WTC11 (cell line): ENCODE measurements at regions not wholly inside any gene's neighbourhood (a gene's known extent, or its start where the extent isn't known, plus 50 kb on each side); places are given as distances from the start of the nearest gene placed in this dataset.

Experiments used
- ATAC-seq: fragments of 200-7000 bp; cut with Tn5 transposase; 2 replicates; pipeline ENCODE4 v1.10.0; 2021; ENCODE audit warnings: mild to moderate bottlenecking, moderate library complexity
- CTCF ChIA-PET: fragments of 300-600 bp; sonication (Branson Sonifier 250); formaldehyde crosslinking; loops from one replicate; lab custom pipeline; 2021; ENCODE audit warnings: antibody characterized with exemption; lab: Charles Lee
- POLR2A ChIA-PET: fragments of 350-600 bp; sonication (Branson Sonifier 250); formaldehyde crosslinking; loops from one replicate; lab custom pipeline; 2021; ENCODE audit warnings: antibody characterized with exemption; lab: Charles Lee
- DNase-seq: peaks from one replicate; pipeline ENCODE4 v3.0.0; 2021; ENCODE audit warnings: low spot score
- H3K27ac Mint-ChIP-seq: 2 replicates; pipeline ENCODE4 v1.8.0; 2021; ENCODE audit warnings: mixed read lengths
- H3K27me3 Mint-ChIP-seq: 2 replicates; pipeline ENCODE4 v1.8.0; 2021; ENCODE audit warnings: low read depth, mild to moderate bottlenecking, moderate library complexity, mixed read lengths
- H3K36me3 Mint-ChIP-seq: 2 replicates; pipeline ENCODE4 v1.8.0; 2021; ENCODE audit warnings: mixed read lengths
- H3K4me1 Mint-ChIP-seq: 2 replicates; pipeline ENCODE4 v1.8.0; 2022; ENCODE audit warnings: mixed read lengths
- H3K4me3 Mint-ChIP-seq: 2 replicates; pipeline ENCODE4 v1.8.0; 2021; ENCODE audit warnings: mild to moderate bottlenecking, moderate library complexity, mixed read lengths
- H3K9me3 Mint-ChIP-seq: 2 replicates; pipeline ENCODE4 v1.8.0; 2021; ENCODE audit warnings: mixed read lengths
- CTCF ChIP-seq: fragments of 200-600 bp; IDR thresholded peaks from 2 replicates; pipeline ENCODE4 v1.8.0; 2022; ENCODE audit warnings: antibody characterized with exemption
- E2F1 ChIP-seq: sonication (generic); formaldehyde crosslinking; IDR thresholded peaks from 2 replicates; pipeline ENCODE4 v1.8.0; 2022; ENCODE audit warnings: mild to moderate bottlenecking, missing genetic modification reagents
- E2F5 ChIP-seq: sonication (generic); formaldehyde crosslinking; IDR thresholded peaks from 2 replicates; pipeline ENCODE4 v1.8.1; 2022; ENCODE audit warnings: mild to moderate bottlenecking, moderate library complexity, missing genetic modification reagents
- ELF4 ChIP-seq: sonication (generic); formaldehyde crosslinking; IDR thresholded peaks from 2 replicates; pipeline ENCODE4 v1.8.1; 2022; ENCODE audit warnings: low read depth, mild to moderate bottlenecking, moderate library complexity, missing genetic modification reagents
- EMX1 ChIP-seq: fragments of 250-450 bp; sonication (Bioruptor Pico); IDR thresholded peaks from 2 replicates; pipeline ENCODE4 v1.8.0; 2021; ENCODE audit warnings: mild to moderate bottlenecking
- ETV6 ChIP-seq: sonication (generic); formaldehyde crosslinking; IDR thresholded peaks from 2 replicates; pipeline ENCODE4 v1.8.1; 2022; ENCODE audit warnings: mild to moderate bottlenecking, missing genetic modification reagents
- FOXJ3 ChIP-seq: sonication (generic); formaldehyde crosslinking; IDR thresholded peaks from 2 replicates; pipeline ENCODE4 v1.9.0; 2021; ENCODE audit warnings: missing genetic modification reagents, mild to moderate bottlenecking, borderline replicate concordance
- GTF2I ChIP-seq: fragments of 250-450 bp; sonication (Bioruptor Pico); conservative IDR thresholded peaks from 2 replicates; pipeline ENCODE4 v1.4.0; 2021; ENCODE audit warnings: mild to moderate bottlenecking
- HMGXB4 ChIP-seq: sonication (generic); formaldehyde crosslinking; IDR thresholded peaks from 2 replicates; pipeline ENCODE4 v1.8.1; 2023; ENCODE audit warnings: mild to moderate bottlenecking, moderate library complexity, missing genetic modification reagents
- JUN ChIP-seq: sonication (generic); formaldehyde crosslinking; IDR thresholded peaks from 2 replicates; pipeline ENCODE4 v1.8.0; 2023; ENCODE audit warnings: mild to moderate bottlenecking, missing genetic modification reagents
- KAT7 ChIP-seq: sonication (generic); formaldehyde crosslinking; IDR thresholded peaks from 2 replicates; pipeline ENCODE4 v1.8.1; 2023; ENCODE audit warnings: missing genetic modification reagents, mild to moderate bottlenecking, borderline replicate concordance
- MAX ChIP-seq: sonication (generic); formaldehyde crosslinking; IDR thresholded peaks from 2 replicates; pipeline ENCODE4 v1.8.0; 2022; ENCODE audit warnings: mild to moderate bottlenecking, missing genetic modification reagents
- MYBL2 ChIP-seq: sonication (generic); formaldehyde crosslinking; IDR thresholded peaks from 2 replicates; pipeline ENCODE4 v1.8.1; 2023; ENCODE audit warnings: mild to moderate bottlenecking, moderate library complexity, missing genetic modification reagents
- NFATC4 ChIP-seq: fragments of 250-450 bp; sonication (Bioruptor Pico); IDR thresholded peaks from 2 replicates; pipeline ENCODE4 v1.9.0; 2021; ENCODE audit warnings: mild to moderate bottlenecking
- NFE2L1 ChIP-seq: sonication (generic); formaldehyde crosslinking; IDR thresholded peaks from 2 replicates; pipeline ENCODE4 v1.8.1; 2023; ENCODE audit warnings: missing genetic modification reagents
- NR3C1 ChIP-seq: sonication (generic); formaldehyde crosslinking; conservative IDR thresholded peaks from 2 replicates; pipeline ENCODE4 v1.8.1; 2023; ENCODE audit warnings: low read depth, mild to moderate bottlenecking, missing genetic modification reagents
- PRRX2 ChIP-seq: fragments of 250-450 bp; sonication (Bioruptor Pico); IDR thresholded peaks from 2 replicates; pipeline ENCODE4 v1.8.0; 2021; ENCODE audit warnings: mild to moderate bottlenecking
- RELA ChIP-seq: sonication (generic); formaldehyde crosslinking; IDR thresholded peaks from 2 replicates; pipeline ENCODE4 v1.8.1; 2022; ENCODE audit warnings: missing genetic modification reagents, mild to moderate bottlenecking, borderline replicate concordance
- TP53 ChIP-seq: sonication (generic); formaldehyde crosslinking; IDR thresholded peaks from 2 replicates; pipeline ENCODE4 v1.8.1; 2023; ENCODE audit warnings: mild to moderate bottlenecking, missing genetic modification reagents
- ZBTB43 ChIP-seq: sonication (generic); formaldehyde crosslinking; IDR thresholded peaks from 2 replicates; pipeline ENCODE4 v1.8.1; 2023; ENCODE audit warnings: mild to moderate bottlenecking, missing genetic modification reagents
- ZNF121 ChIP-seq: sonication (generic); formaldehyde crosslinking; IDR thresholded peaks from 2 replicates; pipeline ENCODE4 v1.8.0; 2023; ENCODE audit warnings: missing genetic modification reagents
- ZNF232 ChIP-seq: sonication (generic); formaldehyde crosslinking; IDR thresholded peaks from 2 replicates; pipeline ENCODE4 v1.8.0; 2022; ENCODE audit warnings: mild to moderate bottlenecking, missing genetic modification reagents
- ZNF425 ChIP-seq: fragments of 250-450 bp; sonication (Bioruptor Pico); conservative IDR thresholded peaks from 2 replicates; pipeline ENCODE4 v1.9.0; 2021; ENCODE audit warnings: mild to moderate bottlenecking

- CTCF ChIA-PET, result no interaction called here
- H3K9me3 Mint-ChIP-seq, result no peaks in the 10 kb centered on the region
- H3K27ac Mint-ChIP-seq, result no peak overlapping the region
- peaks cover 9% of the 10 kb centered on the region; the same call in 1 of the 2 replicates for H3K4me1 Mint-ChIP-seq
- H3K4me3 Mint-ChIP-seq, result no peak overlapping the region
- ATAC-seq, result no peak
- TF ChIP-seq E2F5, result no peak
- TF ChIP-seq ELF4 (CRISPR knock-in tag), result no peak
- TF ChIP-seq ETV6, result no peak
- TF ChIP-seq, all 79 proteins: peak for 0
- Mint-ChIP-seq H3K27me3 (no peaks in the 10 kb centered on the region), H3K36me3 (no peaks in the 10 kb centered on the region)
- DNase-seq, result no peak
- POLR2A ChIA-PET, result no interaction called here
Measured at GRCh38 chr11:130645843-130646197, 197.4 kb downstream of the ADAMTS15 start.

GRCh38 chr11:130646881-130647280 is 198.4 kb downstream of the ADAMTS15 start:
- CTCF ChIA-PET, result no interaction called here
- Mint-ChIP-seq H3K27ac (no peak overlapping the region), H3K27me3 (no peaks in the 10 kb centered on the region), H3K9me3 (no peaks in the 10 kb centered on the region), H3K4me3 (no peak overlapping the region), H3K4me1 (peaks cover 9% of the 10 kb centered on the region; the same call in 1 of the 2 replicates), H3K36me3 (no peaks in the 10 kb centered on the region)
- ATAC-seq (no peak), DNase-seq (no peak)
- TF ChIP-seq RELA (no peak), NFATC4 (CRISPR knock-in tag) (no peak), E2F1 (CRISPR knock-in tag) (no peak), MAX (CRISPR knock-in tag) (no peak)
- POLR2A ChIA-PET, result no interaction called here

GRCh38 chr11:130647371-130647770 is 198.9 kb downstream of the ADAMTS15 start:
- CTCF ChIA-PET, result no interaction called here
- Mint-ChIP-seq H3K27me3 (no peaks in the 10 kb centered on the region), H3K9me3 (no peaks in the 10 kb centered on the region), H3K27ac (no peak overlapping the region), H3K36me3 (no peaks in the 10 kb centered on the region), H3K4me3 (no peak overlapping the region), H3K4me1 (peaks cover 9% of the 10 kb centered on the region; the same call in 1 of the 2 replicates)
- no peak for DNase-seq
- TF ChIP-seq NFE2L1, result no peak
- no peak for TF ChIP-seq EMX1
- no peak for TF ChIP-seq ZNF425 (CRISPR knock-in tag)
- no peak for TF ChIP-seq NFATC4 (CRISPR knock-in tag)
- no peak for TF ChIP-seq ELF4 (CRISPR knock-in tag)
- no peak for TF ChIP-seq GTF2I
- no peak for TF ChIP-seq FOXJ3 (CRISPR knock-in tag)
- no peak for TF ChIP-seq HMGXB4 (CRISPR knock-in tag)
- no peak for TF ChIP-seq KAT7
- no peak for TF ChIP-seq ZNF232 (CRISPR knock-in tag)
- no peak for ATAC-seq
- POLR2A ChIA-PET, result no interaction called here

GRCh38 chr11:130649801-130650200 is 201.4 kb downstream of the ADAMTS15 start:
- no peak overlapping the region for H3K4me3 Mint-ChIP-seq
- H3K27me3 Mint-ChIP-seq, result no peaks in the 10 kb centered on the region
- H3K36me3 Mint-ChIP-seq, result no peaks in the 10 kb centered on the region
- H3K9me3 Mint-ChIP-seq, result no peaks in the 10 kb centered on the region
- CTCF ChIA-PET, result no interaction called here
- peaks cover 16% of the 10 kb centered on the region for H3K4me1 Mint-ChIP-seq
- no peak for ATAC-seq
- no peak overlapping the region for H3K27ac Mint-ChIP-seq
- no peak for DNase-seq
- POLR2A ChIA-PET, result no interaction called here
- TF ChIP-seq JUN (CRISPR knock-in tag) (no peak), ZNF121 (CRISPR knock-in tag) (no peak), NR3C1 (CRISPR knock-in tag) (no peak), CTCF (no peak), PRRX2 (CRISPR knock-in tag) (no peak), ZBTB43 (CRISPR knock-in tag) (no peak), ELF4 (CRISPR knock-in tag) (no peak), MYBL2 (no peak), TP53 (CRISPR knock-in tag) (no peak)
